NT2/D1 (cell line): ENCODE measurements at regions not wholly inside any gene's neighbourhood (a gene's known extent, or its start where the extent isn't known, plus 50 kb on each side); places are given as distances from the start of the nearest gene placed in this dataset.

Experiments used
- YY1 ChIP-seq: IDR thresholded peaks from 2 replicates; pipeline ENCODE4 v1.6.1; 2011; ENCODE audit not compliant: insufficient read length, insufficient read depth
- ZNF274 ChIP-seq: IDR thresholded peaks from 2 replicates; pipeline ENCODE4 v1.6.1; 2011; ENCODE audit warnings: mild to moderate bottlenecking, low read depth, low read length

DNA sequence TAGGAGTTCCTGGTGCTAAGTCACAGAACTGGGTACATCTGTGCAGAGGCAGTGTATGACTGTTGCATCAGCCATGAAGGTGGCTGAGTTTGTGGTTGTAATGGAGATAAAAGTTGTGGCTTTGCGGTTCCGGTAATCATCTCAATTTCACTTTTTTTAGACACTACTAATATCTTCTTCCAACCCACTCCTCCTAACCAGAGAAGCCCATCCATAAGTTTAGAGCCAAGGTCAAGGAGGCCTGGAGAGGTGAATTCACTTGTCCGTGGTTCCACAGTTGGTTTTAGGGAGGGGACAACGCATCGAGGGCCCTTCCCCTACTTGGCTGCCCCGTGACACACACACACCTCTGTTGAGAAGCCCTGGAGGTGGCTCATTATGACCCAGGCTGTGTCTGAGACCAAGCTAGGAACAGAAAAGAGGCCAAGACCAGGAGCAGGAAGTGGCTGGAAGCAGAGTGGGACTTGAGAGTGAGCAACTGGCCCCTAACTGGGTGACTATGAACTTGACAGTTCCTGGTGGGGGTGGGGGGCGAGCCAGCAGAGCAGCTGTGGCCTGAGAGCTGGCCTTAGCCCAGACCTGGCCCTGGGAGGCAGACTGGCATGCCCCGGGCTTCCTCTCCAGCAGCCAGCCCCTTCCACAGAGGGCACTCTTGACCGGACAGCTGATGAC lies 66.8 kb upstream of the COL13A1 start:
- TF ChIP-seq YY1 = no peak
- TF ChIP-seq ZNF274 = no peak
